HepG2 (cell line): ENCODE measurements at regions not wholly inside any gene's neighbourhood (a gene's known extent, or its start where the extent isn't known, plus 50 kb on each side); places are given as distances from the start of the nearest gene placed in this dataset.

Experiments
- ATAC-seq: fragments of 200-7000 bp; cut with Tn5 transposase; 3 replicates; pipeline ENCODE4 v1.9.1; 2020; ENCODE audit warnings: mild to moderate bottlenecking, moderate library complexity
- BruUV-seq: library from RNA; stranded (reverse); fragments of 400-500 nt; replicated peaks from 2 replicates; lab custom pipeline; 2021; lab: Mats Ljungman, UMichigan
- CTCF ChIA-PET: fragments of 300-600 bp; formaldehyde crosslinking; extraction: SDS; loops from one replicate; lab custom pipeline; 2021; ENCODE audit warnings: low total read pairs, inconsistent platforms, low intra/inter-chr PET ratio; lab: Yijun Ruan, JAX
- POLR2A ChIA-PET: fragments of 350-600 bp; sonication (Branson Sonifier 250); formaldehyde crosslinking; loops from one replicate; lab custom pipeline; 2020; ENCODE audit warnings: antibody characterized with exemption, inconsistent platforms; lab: Yijun Ruan, JAX
- DNase-seq: peaks from one replicate; pipeline ENCODE4 v3.0.0-alpha.2; 2015; ENCODE audit warnings: low spot score
- FAIRE-seq: peaks from 3 replicates; lab custom pipeline; 2011; peaks lifted over from hg19 to GRCh38; lab: Jason Lieb, UNC
- H2AFZ ChIP-seq: one replicate; pipeline ENCODE4 v1.6.1; 2011; ENCODE audit warnings: low read length, inconsistent platforms
- H3K27ac ChIP-seq: fragments of 300-600 bp; 3 replicates; pipeline ENCODE4 v1.8.0; 2011; ENCODE audit warnings: mixed run types, mild to moderate bottlenecking, mixed read lengths, low read length, inconsistent platforms; ENCODE audit not compliant: insufficient read depth; ENCODE audit errors: extremely low read length
- H3K27me3 ChIP-seq, 2 experiments: fragments of 200-600 bp in 1 of 2; 2 replicates in 1 of 2; 3 replicates in 1 of 2; pipeline versions ENCODE4 v1.6.0 to v1.8.0; 2011; ENCODE audit warnings: low read length in 2 of 2, mild to moderate bottlenecking in 2 of 2, moderate library complexity in 2 of 2, inconsistent platforms in 1 of 2; ENCODE audit not compliant: insufficient read depth in 2 of 2, control insufficient read depth in 1 of 2
- H3K36me3 ChIP-seq, 2 experiments: fragments of 200-600 bp in 1 of 2; replicated peaks in 1 of 2; 2 replicates in 1 of 2; 3 replicates in 1 of 2; pipeline versions ENCODE4 v1.5.1 to v1.8.0; 2011; ENCODE audit warnings: low read length in 2 of 2, inconsistent platforms in 1 of 2; ENCODE audit not compliant: insufficient read depth in 2 of 2, control insufficient read depth in 1 of 2
- H3K4me1 ChIP-seq: 2 replicates; pipeline ENCODE4 v1.5.1; 2012; ENCODE audit warnings: low read length, inconsistent platforms; ENCODE audit not compliant: insufficient read depth
- H3K4me2 ChIP-seq: 2 replicates; pipeline ENCODE4 v1.6.0; 2011; ENCODE audit warnings: low read depth, low read length, inconsistent platforms
- H3K4me3 ChIP-seq, 3 experiments: fragments of 200-600 bp in 1 of 3; sonication (generic), shearing (Covaris generic) in 1 of 3; replicated peaks in 1 of 3; 2 replicates each; pipeline ENCODE4 v1.5.1; 2011 to 2016; ENCODE audit warnings: low read length in 3 of 3, inconsistent platforms in 2 of 3, low read depth in 2 of 3, mild to moderate bottlenecking in 2 of 3, control low read depth in 1 of 3, mixed read lengths in 1 of 3; ENCODE audit not compliant: insufficient read depth in 1 of 3
- H3K79me2 ChIP-seq: one replicate; pipeline ENCODE4 v1.6.1; 2011; ENCODE audit warnings: low read length, inconsistent platforms; ENCODE audit not compliant: insufficient read depth
- H3K9ac ChIP-seq: 2 replicates; pipeline ENCODE4 v1.6.0; 2011; ENCODE audit warnings: mild to moderate bottlenecking, low read depth, low read length, inconsistent platforms; ENCODE audit not compliant: insufficient read depth
- H3K9me3 ChIP-seq: 2 replicates; pipeline ENCODE4 v1.5.1; 2012; ENCODE audit warnings: mild to moderate bottlenecking, low read length
- H4K20me1 ChIP-seq: 2 replicates; pipeline ENCODE4 v1.6.0; 2011; ENCODE audit warnings: inconsistent platforms, mild to moderate bottlenecking, low read length, moderate library complexity; ENCODE audit not compliant: insufficient read depth
- CBX1 ChIP-seq: IDR thresholded peaks from one replicate; pipeline ENCODE4 v1.6.1; 2016; ENCODE audit warnings: antibody characterized with exemption, low read depth
- HMGA1 ChIP-seq: sonication (generic); formaldehyde crosslinking; conservative IDR thresholded peaks from 2 replicates; pipeline ENCODE4 v1.4.0; 2020; ENCODE audit warnings: missing genetic modification reagents
- IKZF1 ChIP-seq: fragments of 450-650 bp; IDR thresholded peaks from 2 replicates; pipeline ENCODE4 v1.7.1; 2016
- KDM3A ChIP-seq: IDR thresholded peaks from 2 replicates; pipeline ENCODE4 v1.6.1; 2018; ENCODE audit warnings: low read depth, missing compliant biosample characterization
- MTA1 ChIP-seq: sonication (generic); formaldehyde crosslinking; IDR thresholded peaks from 2 replicates; pipeline ENCODE4 v1.4.0; 2020; ENCODE audit warnings: missing genetic modification reagents, mild to moderate bottlenecking, borderline replicate concordance
- PAF1 ChIP-seq: IDR thresholded peaks from 2 replicates; pipeline ENCODE4 v1.6.1; 2016; ENCODE audit warnings: missing genetic modification reagents, missing compliant biosample characterization
- PRDM15 ChIP-seq: sonication (generic); formaldehyde crosslinking; IDR thresholded peaks from 2 replicates; pipeline ENCODE4 v1.4.0; 2020; ENCODE audit warnings: missing genetic modification reagents
- RNF2 ChIP-seq: fragments of 450-650 bp; conservative IDR thresholded peaks from 2 replicates; pipeline ENCODE4 v1.6.1; 2016; ENCODE audit warnings: low read depth
- SIX1 ChIP-seq: sonication (generic); formaldehyde crosslinking; IDR thresholded peaks from 2 replicates; pipeline ENCODE4 v1.4.0; 2020; ENCODE audit warnings: missing genetic modification reagents, borderline replicate concordance
- ZNF282 ChIP-seq: fragments of 450-650 bp; IDR thresholded peaks from 2 replicates; pipeline ENCODE4 v1.6.1; 2018; ENCODE audit not compliant: partially characterized antibody
- ZNF350 ChIP-seq: sonication (generic); formaldehyde crosslinking; IDR thresholded peaks from 2 replicates; pipeline ENCODE4 v1.4.0; 2020; ENCODE audit warnings: mild to moderate bottlenecking, low read depth, missing genetic modification reagents, borderline replicate concordance
- ZNF547 ChIP-seq: sonication (generic); formaldehyde crosslinking; IDR thresholded peaks from 2 replicates; pipeline ENCODE4 v1.5.1; 2020; ENCODE audit warnings: mild to moderate bottlenecking, missing genetic modification reagents
- ZNF768 ChIP-seq: sonication (generic); formaldehyde crosslinking; IDR thresholded peaks from 2 replicates; pipeline ENCODE4 v1.4.0; 2020; ENCODE audit warnings: missing genetic modification reagents
- WGBS: methylation state at CpG from one replicate; pipeline ENCODE4 v1.1.6; 2017; ENCODE audit warnings: low lambda C conversion rate; 5-methylcytosine and 5-hydroxymethylcytosine counted together
- in situ Hi-C: cut with HindIII; loops from 2 replicates; pipeline ENCODE4 v1.10.0; 2017; ENCODE audit warnings: low pct_unique_long_range_greater_than_20kb; ENCODE audit not compliant: extremely low pct_ligation_motif_present
- intact Hi-C: fragments of 100-400 bp; cut with micrococcal nuclease; formaldehyde crosslinking; loops from one replicate; pipeline ENCODE4 v1.10.0; 2022; ENCODE audit not compliant: unreplicated experiment
- TF ChIP-seq, protein P1 (sequence below): IDR thresholded peaks from 2 replicates; pipeline ENCODE4 v1.6.1; 2018; ENCODE audit warnings: missing genetic modification reagents, mild to moderate bottlenecking, missing compliant biosample characterization
- TF ChIP-seq, protein P2 (sequence below): sonication (generic); formaldehyde crosslinking; IDR thresholded peaks from 2 replicates; pipeline ENCODE4 v1.8.1; 2022; ENCODE audit warnings: low read depth, mild to moderate bottlenecking, missing genetic modification reagents

GRCh38 chr2:8153258-8153718 lies 528.6 kb upstream of the ID2 start:
- H2AFZ ChIP-seq: no peak overlapping the region
- ATAC-seq: no peak
- no peaks in the 10 kb centered on the region for H3K27me3 ChIP-seq
- H3K4me1 ChIP-seq: peaks cover 15% of the 10 kb centered on the region
- H3K27ac ChIP-seq: no peak overlapping the region
- DNase-seq: no peak
- in situ Hi-C loops: no loop called here
- H3K9ac ChIP-seq: no peak overlapping the region
- BruUV-seq: no TSS peak
- CTCF ChIA-PET: no interaction called here
- H3K9me3 ChIP-seq: no peaks in the 10 kb centered on the region
- no peak for FAIRE-seq
- no peak overlapping the region for H3K4me2 ChIP-seq
- WGBS: 83% methylated on average over 8 of the region's 8 CpGs
- no peak overlapping the region for H3K4me3 ChIP-seq
- H3K79me2 ChIP-seq: no peaks in the 10 kb centered on the region
- no peaks in the 10 kb centered on the region for H4K20me1 ChIP-seq
- H3K36me3 ChIP-seq: no peaks in the 10 kb centered on the region; a peak in 1 of 5 replicates
- intact Hi-C loops: no loop called here
- POLR2A ChIA-PET: no interaction called here
- TF ChIP-seq ZNF768 (CRISPR knock-in tag) (peak; percentile 88), SIX1 (CRISPR knock-in tag) (no peak), RNF2 (no peak), CBX1 (peak; percentile 9), PRDM15 (no peak), MTA1 (CRISPR knock-in tag) (no peak), PAF1 (CRISPR knock-in tag) (no peak), ZNF350 (CRISPR knock-in tag) (no peak), ZNF547 (CRISPR knock-in tag) (no peak), HMGA1 (no peak), IKZF1 (no peak), KDM3A (CRISPR knock-in tag) (no peak), ZNF282 (no peak)
- TF ChIP-seq, protein P1, sequence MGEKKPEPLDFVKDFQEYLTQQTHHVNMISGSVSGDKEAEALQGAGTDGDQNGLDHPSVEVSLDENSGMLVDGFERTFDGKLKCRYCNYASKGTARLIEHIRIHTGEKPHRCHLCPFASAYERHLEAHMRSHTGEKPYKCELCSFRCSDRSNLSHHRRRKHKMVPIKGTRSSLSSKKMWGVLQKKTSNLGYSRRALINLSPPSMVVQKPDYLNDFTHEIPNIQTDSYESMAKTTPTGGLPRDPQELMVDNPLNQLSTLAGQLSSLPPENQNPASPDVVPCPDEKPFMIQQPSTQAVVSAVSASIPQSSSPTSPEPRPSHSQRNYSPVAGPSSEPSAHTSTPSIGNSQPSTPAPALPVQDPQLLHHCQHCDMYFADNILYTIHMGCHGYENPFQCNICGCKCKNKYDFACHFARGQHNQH (CRISPR knock-in tag): no peak
- TF ChIP-seq, protein P2, sequence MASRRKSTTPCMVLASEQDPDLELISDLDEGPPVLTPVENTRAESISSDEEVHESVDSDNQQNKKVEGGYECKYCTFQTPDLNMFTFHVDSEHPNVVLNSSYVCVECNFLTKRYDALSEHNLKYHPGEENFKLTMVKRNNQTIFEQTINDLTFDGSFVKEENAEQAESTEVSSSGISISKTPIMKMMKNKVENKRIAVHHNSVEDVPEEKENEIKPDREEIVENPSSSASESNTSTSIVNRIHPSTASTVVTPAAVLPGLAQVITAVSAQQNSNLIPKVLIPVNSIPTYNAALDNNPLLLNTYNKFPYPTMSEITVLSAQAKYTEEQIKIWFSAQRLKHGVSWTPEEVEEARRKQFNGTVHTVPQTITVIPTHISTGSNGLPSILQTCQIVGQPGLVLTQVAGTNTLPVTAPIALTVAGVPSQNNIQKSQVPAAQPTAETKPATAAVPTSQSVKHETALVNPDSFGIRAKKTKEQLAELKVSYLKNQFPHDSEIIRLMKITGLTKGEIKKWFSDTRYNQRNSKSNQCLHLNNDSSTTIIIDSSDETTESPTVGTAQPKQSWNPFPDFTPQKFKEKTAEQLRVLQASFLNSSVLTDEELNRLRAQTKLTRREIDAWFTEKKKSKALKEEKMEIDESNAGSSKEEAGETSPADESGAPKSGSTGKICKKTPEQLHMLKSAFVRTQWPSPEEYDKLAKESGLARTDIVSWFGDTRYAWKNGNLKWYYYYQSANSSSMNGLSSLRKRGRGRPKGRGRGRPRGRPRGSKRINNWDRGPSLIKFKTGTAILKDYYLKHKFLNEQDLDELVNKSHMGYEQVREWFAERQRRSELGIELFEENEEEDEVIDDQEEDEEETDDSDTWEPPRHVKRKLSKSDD: no peak
